GM10266 (cell line): ENCODE measurements at regions not wholly inside any gene's neighbourhood (a gene's known extent, or its start where the extent isn't known, plus 50 kb on each side); places are given as distances from the start of the nearest gene placed in this dataset.
"Not testable (repeated sequence)": the region's sequence is repeated elsewhere in the genome, so short reads cannot be mapped to it uniquely, and the experiment has no call there.

ENCODE experiments used
- DNase-seq: peaks from one replicate; pipeline ENCODE4 v3.0.0; 2012; ENCODE audit errors: extremely low spot score
- CTCF ChIP-seq: IDR thresholded peaks from 2 replicates; pipeline ENCODE4 v1.5.1; 2012; ENCODE audit warnings: mild to moderate bottlenecking, low read depth; ENCODE audit not compliant: control insufficient read depth, insufficient read depth; ENCODE audit errors: missing control alignments

DNA sequence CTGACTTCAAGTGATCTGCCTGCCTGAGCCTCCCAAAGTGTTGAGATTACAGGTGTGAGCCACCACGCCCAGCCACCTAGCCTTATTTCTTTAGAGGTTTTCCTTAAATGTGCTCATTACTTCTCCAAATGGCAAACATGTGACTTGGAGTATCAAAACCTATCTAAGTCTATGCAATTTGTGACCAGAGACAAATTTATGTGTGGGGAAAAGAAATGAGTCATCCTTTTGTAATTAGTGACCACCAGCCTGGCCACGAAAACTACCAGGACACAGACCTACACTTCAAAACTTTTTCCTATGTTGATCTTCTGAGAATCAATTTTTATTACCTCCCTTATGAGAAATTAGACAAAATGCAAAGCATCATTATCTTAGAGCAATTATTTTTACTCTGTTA is 64.6 kb upstream of the OGFRL1 start:
- no peak for DNase-seq

GRCh38 chr6:71226151-71226550 is 62.5 kb upstream of the OGFRL1 start:
- no peak for TF ChIP-seq CTCF
- DNase-seq: no peak

More for the DNA sequence above, 64.6 kb upstream of the OGFRL1 start:
- TF ChIP-seq CTCF: no peak

GRCh38 chr6:71228461-71229041 is 60.1 kb upstream of the OGFRL1 start:
- no peak for DNase-seq

GRCh38 chr6:71229477-71229876 is 59.1 kb upstream of the OGFRL1 start:
- TF ChIP-seq CTCF: no peak
- no peak for DNase-seq

More at GRCh38 chr6:71228461-71229041, 60.1 kb upstream of the OGFRL1 start:
- no peak for TF ChIP-seq CTCF

GRCh38 chr6:71232890-71233289 is 55.7 kb upstream of the OGFRL1 start:
- not testable (repeated sequence) for DNase-seq

- no peak for TF ChIP-seq CTCF
- DNase-seq: no peak
Observed at GRCh38 chr6:71236926-71237434, 51.6 kb upstream of the OGFRL1 start.

DNA sequence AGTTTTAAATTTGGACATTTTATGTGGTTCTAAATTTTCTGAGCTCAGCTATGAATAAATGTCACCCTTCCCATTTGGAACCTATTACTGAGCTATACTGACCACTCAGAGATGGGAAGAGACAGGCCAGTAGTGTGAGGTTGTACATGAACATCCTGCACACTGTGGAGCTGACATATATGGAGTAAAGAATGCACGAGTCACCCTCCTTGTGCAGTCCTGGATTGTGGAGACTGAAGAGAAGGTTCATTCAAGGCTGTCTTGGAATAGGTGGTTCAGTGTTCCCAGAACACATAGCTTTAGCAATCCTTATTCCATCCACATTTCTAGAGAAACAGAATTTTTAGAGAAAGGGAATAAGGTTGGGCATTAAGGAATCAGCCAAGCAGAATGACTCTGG is 50.3 kb upstream of the OGFRL1 start:
- TF ChIP-seq CTCF: no peak
- no peak for DNase-seq
